ENCODE measurements at regions not wholly inside any gene's neighbourhood (a gene's known extent, or its start where the extent isn't known, plus 50 kb on each side); places are given as distances from the start of the nearest gene placed in this dataset.

GRCh38 chr2:111678651-111679050 lies 205.3 kb downstream of the ANAPC1 start:
- TF ChIP-seq MAX (IDR thresholded peaks at IDR 0.05; ENCODE audit: low read depth, low read length) (no peak), CTCF (IDR thresholded peaks at IDR 0.05; ENCODE audit: low read depth, low read length) (no peak), MYC (IDR thresholded peaks at IDR 0.05; ENCODE audit: low read depth, low read length) (no peak), POLR2A (IDR thresholded peaks at IDR 0.05; ENCODE audit: extremely low read depth, insufficient read length) (no peak)
